ENCODE measurements at regions not wholly inside any gene's neighbourhood (a gene's known extent, or its start where the extent isn't known, plus 50 kb on each side); places are given as distances from the start of the nearest gene placed in this dataset.

GRCh38 chr7:55733241-55734140 lies 129.1 kb downstream of the SEPTIN14 start:
- H3K36me3 ChIP-seq (ENCODE audit: insufficient read depth, low read length): no peaks in the 10 kb centered on the region
- H3K4me1 ChIP-seq (ENCODE audit: insufficient read depth, low read length): no peaks in the 10 kb centered on the region
- no peaks in the 10 kb centered on the region for H3K9me3 ChIP-seq (ENCODE audit: low read depth, low read length)
- H3K79me2 ChIP-seq (ENCODE audit: insufficient read depth, low read length): no peaks in the 10 kb centered on the region
- peak; percentile 65 for DNase-seq (ENCODE audit: insufficient read length, low spot score, missing footprints)
- no peak overlapping the region for H3K27ac ChIP-seq (ENCODE audit: low read depth, low read length)
- H3K4me3 ChIP-seq (ENCODE audit: insufficient read depth, low read length): no peak overlapping the region
- H3K4me2 ChIP-seq (ENCODE audit: insufficient read depth, low read length): no peak overlapping the region
- TF ChIP-seq CTCF (IDR thresholded peaks at IDR 0.05; ENCODE audit: extremely low read depth, low read depth, low read length): no peak
- no peaks in the 10 kb centered on the region for H3K27me3 ChIP-seq (ENCODE audit: insufficient read depth, low read length)
- H2AFZ ChIP-seq (ENCODE audit: low read length): no peak overlapping the region
- H4K20me1 ChIP-seq (ENCODE audit: insufficient read depth, low read length): no peaks in the 10 kb centered on the region

GRCh38 chr7:55731931-55732330 lies 130.6 kb downstream of the SEPTIN14 start:
- Histone ChIP-seq H4K20me1 (ENCODE audit: insufficient read depth, low read length) (no peaks in the 10 kb centered on the region), H3K79me2 (ENCODE audit: insufficient read depth, low read length) (no peaks in the 10 kb centered on the region), H3K4me3 (ENCODE audit: insufficient read depth, low read length) (no peak overlapping the region), H3K27ac (ENCODE audit: low read depth, low read length) (no peak overlapping the region), H2AFZ (ENCODE audit: low read length) (no peak overlapping the region), H3K36me3 (ENCODE audit: insufficient read depth, low read length) (no peaks in the 10 kb centered on the region), H3K4me2 (ENCODE audit: insufficient read depth, low read length) (no peak overlapping the region), H3K9me3 (ENCODE audit: low read depth, low read length) (no peaks in the 10 kb centered on the region), H3K27me3 (ENCODE audit: insufficient read depth, low read length) (no peaks in the 10 kb centered on the region), H3K4me1 (ENCODE audit: insufficient read depth, low read length) (no peaks in the 10 kb centered on the region)
- DNase-seq (ENCODE audit: insufficient read length, low spot score, missing footprints): no peak
- TF ChIP-seq CTCF (IDR thresholded peaks at IDR 0.05; ENCODE audit: extremely low read depth, low read depth, low read length): no peak

GRCh38 chr7:55730197-55730596 lies 132.4 kb downstream of the SEPTIN14 start:
- Histone ChIP-seq H3K4me1 (ENCODE audit: insufficient read depth, low read length) (no peaks in the 10 kb centered on the region), H2AFZ (ENCODE audit: low read length) (no peak overlapping the region), H3K79me2 (ENCODE audit: insufficient read depth, low read length) (no peaks in the 10 kb centered on the region), H3K4me3 (ENCODE audit: insufficient read depth, low read length) (no peak overlapping the region), H3K9me3 (ENCODE audit: low read depth, low read length) (no peaks in the 10 kb centered on the region), H3K27me3 (ENCODE audit: insufficient read depth, low read length) (no peaks in the 10 kb centered on the region), H3K36me3 (ENCODE audit: insufficient read depth, low read length) (no peaks in the 10 kb centered on the region), H3K4me2 (ENCODE audit: insufficient read depth, low read length) (no peak overlapping the region), H4K20me1 (ENCODE audit: insufficient read depth, low read length) (no peaks in the 10 kb centered on the region), H3K27ac (ENCODE audit: low read depth, low read length) (no peak overlapping the region)
- no peak for TF ChIP-seq CTCF (IDR thresholded peaks at IDR 0.05; ENCODE audit: extremely low read depth, low read depth, low read length)
- DNase-seq (ENCODE audit: insufficient read length, low spot score, missing footprints): peak; percentile 37

- H3K27me3 ChIP-seq (ENCODE audit: insufficient read depth, low read length): no peaks in the 10 kb centered on the region
- H4K20me1 ChIP-seq (ENCODE audit: insufficient read depth, low read length): no peaks in the 10 kb centered on the region
- no peaks in the 10 kb centered on the region for H3K36me3 ChIP-seq (ENCODE audit: insufficient read depth, low read length)
- H3K27ac ChIP-seq (ENCODE audit: low read depth, low read length): no peak overlapping the region
- no peaks in the 10 kb centered on the region for H3K4me1 ChIP-seq (ENCODE audit: insufficient read depth, low read length)
- no peak overlapping the region for H3K4me3 ChIP-seq (ENCODE audit: insufficient read depth, low read length)
- no peak for TF ChIP-seq CTCF (IDR thresholded peaks at IDR 0.05; ENCODE audit: extremely low read depth, low read depth, low read length)
- DNase-seq (ENCODE audit: insufficient read length, low spot score, missing footprints): no peak
- no peaks in the 10 kb centered on the region for H3K9me3 ChIP-seq (ENCODE audit: low read depth, low read length)
- H3K4me2 ChIP-seq (ENCODE audit: insufficient read depth, low read length): no peak overlapping the region
- no peaks in the 10 kb centered on the region for H3K79me2 ChIP-seq (ENCODE audit: insufficient read depth, low read length)
- no peak overlapping the region for H2AFZ ChIP-seq (ENCODE audit: low read length)
These were observed 139.0 kb downstream of the SEPTIN14 start for GRCh38 chr7:55723621-55723941.

All from osteoblast (primary cell).